HG02938 (cell line): ENCODE measurements at regions not wholly inside any gene's neighbourhood (a gene's known extent, or its start where the extent isn't known, plus 50 kb on each side); places are given as distances from the start of the nearest gene placed in this dataset.
"Not testable (repeated sequence)": the region's sequence is repeated elsewhere in the genome, so short reads cannot be mapped to it uniquely, and the experiment has no call there.

Source experiments
- ATAC-seq: cut with Tn5 transposase; IDR thresholded peaks from one replicate; pipeline ENCODE4 v1.9.1; 2021; ENCODE audit warnings: mild to moderate bottlenecking, moderate library complexity; ENCODE audit not compliant: unreplicated experiment

- no peak for ATAC-seq
Observed at GRCh38 chr2:234898534-234899053, 53.2 kb upstream of the SH3BP4 start.

GRCh38 chr2:234888442-234888841 is 63.4 kb upstream of the SH3BP4 start:
- not testable (repeated sequence) for ATAC-seq

- ATAC-seq = no peak
Observed at GRCh38 chr2:234887195-234887594, 64.6 kb upstream of the SH3BP4 start.

- ATAC-seq = no peak
Observed at GRCh38 chr2:234885886-234886285, 65.9 kb upstream of the SH3BP4 start.

- no peak for ATAC-seq
Observed at GRCh38 chr2:234885118-234885517, 66.7 kb upstream of the SH3BP4 start.

GRCh38 chr2:234884591-234884990 is 67.2 kb upstream of the SH3BP4 start:
- ATAC-seq = no peak

GRCh38 chr2:234881413-234882241 is 70.2 kb upstream of the SH3BP4 start:
- no peak for ATAC-seq

GRCh38 chr2:234880551-234881211 is 71.1 kb upstream of the SH3BP4 start:
- no peak for ATAC-seq

- ATAC-seq = no peak
Observed at GRCh38 chr2:234879671-234880455, 72.0 kb upstream of the SH3BP4 start.

- ATAC-seq = not testable (repeated sequence)
Observed at GRCh38 chr2:234876621-234877020, 75.2 kb upstream of the SH3BP4 start.

GRCh38 chr2:234874347-234875046 is 77.3 kb upstream of the SH3BP4 start:
- no peak for ATAC-seq

GRCh38 chr2:234873828-234874173 is 78.0 kb upstream of the SH3BP4 start:
- no peak for ATAC-seq

GRCh38 chr2:234873103-234873827 is 78.6 kb upstream of the SH3BP4 start:
- no peak for ATAC-seq

GRCh38 chr2:234869969-234870368 is 81.8 kb upstream of the SH3BP4 start:
- ATAC-seq = no peak

GRCh38 chr2:234869164-234869563 is 82.7 kb upstream of the SH3BP4 start:
- no peak for ATAC-seq

GRCh38 chr2:234867882-234868285 is 83.9 kb upstream of the SH3BP4 start:
- ATAC-seq = no peak

GRCh38 chr2:234865586-234865985 is 86.2 kb upstream of the SH3BP4 start:
- ATAC-seq = no peak

- no peak for ATAC-seq
Observed at GRCh38 chr2:234865040-234865439, 86.8 kb upstream of the SH3BP4 start.

GRCh38 chr2:234864506-234864905 is 87.3 kb upstream of the SH3BP4 start:
- ATAC-seq = no peak
